ENCODE measurements at regions not wholly inside any gene's neighbourhood (a gene's known extent, or its start where the extent isn't known, plus 50 kb on each side); places are given as distances from the start of the nearest gene placed in this dataset.

DNA sequence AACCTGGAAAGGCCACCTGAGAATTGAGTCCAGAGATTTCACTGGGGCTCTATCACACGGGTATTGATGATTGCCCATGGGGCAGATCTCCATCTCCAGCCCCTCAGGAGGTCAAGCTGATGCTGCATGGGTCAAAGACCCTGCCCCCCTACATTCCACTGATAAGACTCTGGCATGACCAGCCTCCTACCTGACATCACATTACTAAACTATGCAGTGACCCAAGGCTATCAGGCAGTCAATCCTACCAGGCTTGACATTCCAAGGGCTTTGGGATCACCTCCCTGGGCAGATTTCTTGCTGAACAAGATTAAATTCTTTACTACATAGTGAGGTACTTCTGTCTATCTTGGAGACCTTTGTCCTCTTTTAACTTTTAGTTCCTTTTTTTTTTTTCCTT is 192.7 kb upstream of the STS start:
- TF ChIP-seq GATA2 (IDR thresholded peaks at IDR 0.05; ENCODE audit: low read depth, low read length), result no peak
- no peak for TF ChIP-seq GATA3 (IDR thresholded peaks at IDR 0.05; ENCODE audit: low read depth, low read length)
